Mesodermal cell (in vitro differentiated cells): ENCODE measurements at regions not wholly inside any gene's neighbourhood (a gene's known extent, or its start where the extent isn't known, plus 50 kb on each side); places are given as distances from the start of the nearest gene placed in this dataset.

Source experiments
- H3K27ac ChIP-seq: 2 replicates; pipeline ENCODE4 v1.7.0; 2013; ENCODE audit warnings: mild to moderate bottlenecking, low read depth, low read length, moderate library complexity; ENCODE audit not compliant: severe bottlenecking
- H3K36me3 ChIP-seq: 2 replicates; pipeline ENCODE4 v1.7.1; 2013; ENCODE audit warnings: mild to moderate bottlenecking, low read length, moderate library complexity; ENCODE audit not compliant: control insufficient read depth, insufficient read depth
- H3K4me1 ChIP-seq: one replicate; pipeline ENCODE4 v1.7.1; 2013; ENCODE audit warnings: mild to moderate bottlenecking, low read length; ENCODE audit not compliant: insufficient read depth, control insufficient read depth, poor library complexity, severe bottlenecking
- H3K4me3 ChIP-seq: 2 replicates; pipeline ENCODE4 v1.7.0; 2013; ENCODE audit warnings: low read length, control low read depth, mild to moderate bottlenecking; ENCODE audit not compliant: insufficient read depth, poor library complexity, severe bottlenecking; ENCODE audit errors: extremely low read depth
- H3K9me3 ChIP-seq: 2 replicates; pipeline ENCODE4 v1.7.1; 2013; ENCODE audit warnings: mild to moderate bottlenecking, low read length, moderate library complexity; ENCODE audit not compliant: control insufficient read depth
- WGBS, 2 experiments: methylation state at CpG; one replicate each; pipeline ENCODE4 v1.1.5; 2013; ENCODE audit warnings: missing lambda C conversion rate in 2 of 2; ENCODE audit not compliant: insufficient coverage in 2 of 2; 5-methylcytosine and 5-hydroxymethylcytosine counted together

GRCh38 chr6:23964865-23965264 lies 161.2 kb upstream of the NRSN1 start:
- H3K4me1 ChIP-seq: no peaks in the 10 kb centered on the region

GRCh38 chr6:23969344-23969743 lies 156.7 kb upstream of the NRSN1 start:
- Histone ChIP-seq H3K4me3 (no peak overlapping the region), H3K36me3 (no peaks in the 10 kb centered on the region), H3K4me1 (no peaks in the 10 kb centered on the region), H3K27ac (no peak overlapping the region), H3K9me3 (no peaks in the 10 kb centered on the region)
- WGBS, 2 experiments: no CpG with 5 or more reads among the region's 1 CpG

More at GRCh38 chr6:23964865-23965264, 161.2 kb upstream of the NRSN1 start:
- 87 to 96% methylated on average over 5 of the region's 5 CpGs for WGBS, 2 experiments
- Histone ChIP-seq H3K27ac (no peak overlapping the region), H3K9me3 (no peaks in the 10 kb centered on the region), H3K4me3 (no peak overlapping the region), H3K36me3 (no peaks in the 10 kb centered on the region)

GRCh38 chr6:23977706-23978105 lies 148.3 kb upstream of the NRSN1 start:
- WGBS, 2 experiments: no CpG with 5 or more reads among the region's 1 CpG

GRCh38 chr6:23980965-23981364 lies 145.1 kb upstream of the NRSN1 start:
- Histone ChIP-seq H3K4me3 (no peak overlapping the region), H3K36me3 (no peaks in the 10 kb centered on the region), H3K9me3 (no peaks in the 10 kb centered on the region), H3K4me1 (no peaks in the 10 kb centered on the region), H3K27ac (no peak overlapping the region)
- WGBS, 2 experiments: 63 to 67% methylated on average over 1 of the region's 1 CpG

More at GRCh38 chr6:23977706-23978105, 148.3 kb upstream of the NRSN1 start:
- no peaks in the 10 kb centered on the region for H3K9me3 ChIP-seq
- H3K36me3 ChIP-seq: no peaks in the 10 kb centered on the region
- no peaks in the 10 kb centered on the region for H3K4me1 ChIP-seq
- H3K4me3 ChIP-seq: no peak overlapping the region
- H3K27ac ChIP-seq: no peak overlapping the region

GRCh38 chr6:23981923-23982322 lies 144.1 kb upstream of the NRSN1 start:
- no peaks in the 10 kb centered on the region for H3K9me3 ChIP-seq
- no peak overlapping the region for H3K4me3 ChIP-seq
- no peaks in the 10 kb centered on the region for H3K4me1 ChIP-seq
- H3K36me3 ChIP-seq: no peaks in the 10 kb centered on the region
- no peak overlapping the region for H3K27ac ChIP-seq
- WGBS, 2 experiments: 90 to 95% methylated on average over 4 of the region's 6 CpGs

- Histone ChIP-seq H3K4me3 (no peak overlapping the region), H3K36me3 (no peaks in the 10 kb centered on the region), H3K9me3 (no peaks in the 10 kb centered on the region), H3K27ac (no peak overlapping the region), H3K4me1 (no peaks in the 10 kb centered on the region)
- WGBS, 2 experiments: 70 to 80% methylated on average over 1 to 2 of the region's 2 CpGs
Measured at GRCh38 chr6:23983735-23984134, 142.3 kb upstream of the NRSN1 start.

- WGBS, 2 experiments: 100% methylated on average over 3 of the region's 4 CpGs; no CpG with 5 or more reads in 1 of the 2 experiments
- Histone ChIP-seq H3K4me3 (no peak overlapping the region), H3K27ac (no peak overlapping the region), H3K36me3 (no peaks in the 10 kb centered on the region), H3K4me1 (peaks cover 3% of the 10 kb centered on the region), H3K9me3 (no peaks in the 10 kb centered on the region)
Measured at GRCh38 chr6:23985015-23985414, 141.0 kb upstream of the NRSN1 start.

GRCh38 chr6:23989885-23990533 lies 136.0 kb upstream of the NRSN1 start:
- no peak overlapping the region for H3K27ac ChIP-seq

GRCh38 chr6:23994013-23994412 lies 132.0 kb upstream of the NRSN1 start:
- no CpG with 5 or more reads among the region's 1 CpG for WGBS, 2 experiments

More at GRCh38 chr6:23989885-23990533, 136.0 kb upstream of the NRSN1 start:
- peaks cover 3% of the 10 kb centered on the region for H3K4me1 ChIP-seq
- no peaks in the 10 kb centered on the region for H3K9me3 ChIP-seq
- H3K36me3 ChIP-seq: no peaks in the 10 kb centered on the region
- 93 to 100% methylated on average over 2 of the region's 3 CpGs for WGBS, 2 experiments
- no peak overlapping the region for H3K4me3 ChIP-seq

GRCh38 chr6:24004062-24004461 lies 122.0 kb upstream of the NRSN1 start:
- Histone ChIP-seq H3K27ac (no peak overlapping the region), H3K4me1 (peaks cover 3% of the 10 kb centered on the region), H3K36me3 (no peaks in the 10 kb centered on the region), H3K9me3 (no peaks in the 10 kb centered on the region), H3K4me3 (no peak overlapping the region)
- WGBS, 2 experiments: 84 to 92% methylated on average over 3 of the region's 3 CpGs

More at GRCh38 chr6:23994013-23994412, 132.0 kb upstream of the NRSN1 start:
- no peaks in the 10 kb centered on the region for H3K36me3 ChIP-seq
- no peaks in the 10 kb centered on the region for H3K9me3 ChIP-seq
- peaks cover 3% of the 10 kb centered on the region for H3K4me1 ChIP-seq
- H3K27ac ChIP-seq: no peak overlapping the region
- no peak overlapping the region for H3K4me3 ChIP-seq

- Histone ChIP-seq H3K27ac (no peak overlapping the region), H3K4me1 (peaks cover 3% of the 10 kb centered on the region), H3K36me3 (no peaks in the 10 kb centered on the region), H3K9me3 (no peaks in the 10 kb centered on the region), H3K4me3 (no peak overlapping the region)
- no CpG with 5 or more reads among the region's 1 CpG for WGBS, 2 experiments
Measured at GRCh38 chr6:24004659-24005058, 121.4 kb upstream of the NRSN1 start.
